ENCODE measurements at regions not wholly inside any gene's neighbourhood (a gene's known extent, or its start where the extent isn't known, plus 50 kb on each side); places are given as distances from the start of the nearest gene placed in this dataset.

DNA sequence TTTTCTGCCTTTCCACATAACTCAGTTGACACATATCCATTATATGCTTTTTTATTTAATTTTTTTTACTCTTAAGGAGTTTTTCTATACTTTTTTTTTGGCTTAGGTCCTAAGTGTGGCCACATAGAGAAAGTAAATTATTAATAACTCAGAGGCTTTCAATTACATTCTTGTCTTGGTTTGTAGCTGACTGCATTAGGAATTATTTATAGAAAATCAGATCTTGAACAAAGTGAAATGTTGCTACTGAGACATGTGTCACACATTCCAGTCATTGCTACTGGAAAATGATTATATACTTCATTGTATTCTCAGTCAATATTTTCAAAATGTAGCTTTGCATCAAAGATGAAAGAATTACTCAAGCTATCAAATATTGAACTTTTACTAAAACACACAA lies 1277.9 kb downstream of the CDY2B start:
- no peaks in the 10 kb centered on the region for H3K4me1 ChIP-seq
- H3K27me3 ChIP-seq: no peaks in the 10 kb centered on the region
- no peaks in the 10 kb centered on the region for H3K9me3 ChIP-seq
- DNase-seq (ENCODE audit: low spot score in 2 of 2): no peak
- no peak overlapping the region for H3K4me3 ChIP-seq
- TF ChIP-seq POLR2A (IDR thresholded peaks at IDR 0.05): no peak
- no peak for TF ChIP-seq EP300 (IDR thresholded peaks at IDR 0.05)
- TF ChIP-seq, protein P1, sequence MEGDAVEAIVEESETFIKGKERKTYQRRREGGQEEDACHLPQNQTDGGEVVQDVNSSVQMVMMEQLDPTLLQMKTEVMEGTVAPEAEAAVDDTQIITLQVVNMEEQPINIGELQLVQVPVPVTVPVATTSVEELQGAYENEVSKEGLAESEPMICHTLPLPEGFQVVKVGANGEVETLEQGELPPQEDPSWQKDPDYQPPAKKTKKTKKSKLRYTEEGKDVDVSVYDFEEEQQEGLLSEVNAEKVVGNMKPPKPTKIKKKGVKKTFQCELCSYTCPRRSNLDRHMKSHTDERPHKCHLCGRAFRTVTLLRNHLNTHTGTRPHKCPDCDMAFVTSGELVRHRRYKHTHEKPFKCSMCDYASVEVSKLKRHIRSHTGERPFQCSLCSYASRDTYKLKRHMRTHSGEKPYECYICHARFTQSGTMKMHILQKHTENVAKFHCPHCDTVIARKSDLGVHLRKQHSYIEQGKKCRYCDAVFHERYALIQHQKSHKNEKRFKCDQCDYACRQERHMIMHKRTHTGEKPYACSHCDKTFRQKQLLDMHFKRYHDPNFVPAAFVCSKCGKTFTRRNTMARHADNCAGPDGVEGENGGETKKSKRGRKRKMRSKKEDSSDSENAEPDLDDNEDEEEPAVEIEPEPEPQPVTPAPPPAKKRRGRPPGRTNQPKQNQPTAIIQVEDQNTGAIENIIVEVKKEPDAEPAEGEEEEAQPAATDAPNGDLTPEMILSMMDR (IDR thresholded peaks at IDR 0.05): no peak
- no peak for TF ChIP-seq POLR2AphosphoS5 (IDR thresholded peaks at IDR 0.05)
- no peaks in the 10 kb centered on the region for H3K36me3 ChIP-seq
- no peak overlapping the region for H3K27ac ChIP-seq

DNA sequence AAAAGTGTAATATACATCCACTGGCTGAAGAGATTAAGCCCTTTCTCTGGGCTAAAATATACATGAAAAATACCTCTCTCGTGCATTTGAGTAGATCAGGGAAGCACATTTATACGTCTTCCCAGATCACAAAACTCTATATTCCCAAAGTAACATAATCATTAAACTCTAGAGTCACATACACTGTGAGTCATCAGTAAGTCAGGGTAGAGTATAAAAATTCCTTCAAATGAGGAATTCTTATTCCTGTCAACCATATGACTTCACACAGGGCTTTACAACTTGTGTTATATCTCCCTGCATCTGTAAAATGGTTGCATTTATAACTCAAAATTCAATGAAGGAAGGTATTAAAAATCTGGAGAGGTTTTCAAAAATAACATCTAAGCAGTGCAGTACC lies 1278.4 kb downstream of the CDY2B start:
- no peak overlapping the region for H3K27ac ChIP-seq
- no peaks in the 10 kb centered on the region for H3K4me1 ChIP-seq
- TF ChIP-seq, protein P1 (IDR thresholded peaks at IDR 0.05): no peak
- no peak for TF ChIP-seq POLR2A (IDR thresholded peaks at IDR 0.05)
- TF ChIP-seq POLR2AphosphoS5 (IDR thresholded peaks at IDR 0.05): no peak
- no peak for TF ChIP-seq EP300 (IDR thresholded peaks at IDR 0.05)
- no peaks in the 10 kb centered on the region for H3K9me3 ChIP-seq
- H3K36me3 ChIP-seq: no peaks in the 10 kb centered on the region
- no peak overlapping the region for H3K4me3 ChIP-seq
- WGBS: no CpG with 5 or more reads among the region's 2 CpGs
- no peak for DNase-seq (ENCODE audit: low spot score in 2 of 2)
- H3K27me3 ChIP-seq: no peaks in the 10 kb centered on the region

DNA sequence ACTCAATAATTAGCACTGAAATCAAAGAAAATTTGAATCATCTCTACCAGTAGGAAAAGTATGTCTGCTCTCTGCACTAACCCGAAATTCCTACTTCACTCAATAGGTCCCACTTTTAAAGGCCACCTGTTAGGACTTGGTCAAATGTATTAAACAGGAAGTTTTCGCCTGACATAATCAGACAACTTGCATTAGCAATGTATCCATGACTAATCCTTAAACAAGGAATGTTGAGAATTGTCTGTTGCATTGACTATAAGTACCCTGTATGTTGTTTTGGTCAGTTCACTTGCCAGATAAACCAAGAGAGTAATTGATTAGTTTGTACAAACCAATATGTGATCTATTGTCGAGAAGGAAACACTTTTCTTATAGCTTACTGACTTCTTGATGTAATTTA lies 1308.0 kb downstream of the CDY2B start:
- DNase-seq (ENCODE audit: low spot score in 2 of 2): no peak
- Histone ChIP-seq H3K36me3 (no peaks in the 10 kb centered on the region), H3K4me3 (no peak overlapping the region), H3K27me3 (no peaks in the 10 kb centered on the region), H3K27ac (no peak overlapping the region), H3K4me1 (no peaks in the 10 kb centered on the region), H3K9me3 (no peaks in the 10 kb centered on the region)
- no CpG with 5 or more reads among the region's 3 CpGs for WGBS
- TF ChIP-seq POLR2AphosphoS5 (IDR thresholded peaks at IDR 0.05): no peak
- TF ChIP-seq, protein P1 (IDR thresholded peaks at IDR 0.05): no peak
- no peak for TF ChIP-seq EP300 (IDR thresholded peaks at IDR 0.05)
- no peak for TF ChIP-seq POLR2A (IDR thresholded peaks at IDR 0.05)

DNA sequence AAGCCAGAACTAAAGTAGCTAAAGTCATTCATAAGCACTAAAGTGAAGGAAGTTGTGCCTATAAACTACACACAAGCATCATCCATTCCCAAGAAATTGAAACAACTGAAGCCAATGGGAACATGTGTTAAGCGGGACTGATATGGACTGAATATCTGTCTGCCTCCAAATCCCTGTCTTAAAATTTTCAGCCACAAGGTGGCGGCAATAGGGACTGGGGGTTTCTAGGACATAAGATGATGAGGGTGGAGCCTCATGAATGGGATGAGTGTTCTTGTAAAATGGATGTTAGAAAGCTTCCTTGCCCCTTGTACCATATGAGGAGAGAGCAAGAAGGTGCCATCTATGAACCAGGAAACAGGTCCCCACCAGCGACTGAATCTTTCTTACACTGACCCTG lies 1317.5 kb downstream of the CDY2B start:
- Histone ChIP-seq H3K9me3 (no peaks in the 10 kb centered on the region), H3K27me3 (no peaks in the 10 kb centered on the region), H3K27ac (no peak overlapping the region), H3K4me1 (no peaks in the 10 kb centered on the region), H3K4me3 (no peak overlapping the region), H3K36me3 (no peaks in the 10 kb centered on the region)
- WGBS: no CpG with 5 or more reads among the region's 3 CpGs
- TF ChIP-seq POLR2A (IDR thresholded peaks at IDR 0.05) (no peak), EP300 (IDR thresholded peaks at IDR 0.05) (no peak), POLR2AphosphoS5 (IDR thresholded peaks at IDR 0.05) (no peak)
- TF ChIP-seq, protein P1 (IDR thresholded peaks at IDR 0.05): no peak
- no peak for DNase-seq (ENCODE audit: low spot score in 2 of 2)

DNA sequence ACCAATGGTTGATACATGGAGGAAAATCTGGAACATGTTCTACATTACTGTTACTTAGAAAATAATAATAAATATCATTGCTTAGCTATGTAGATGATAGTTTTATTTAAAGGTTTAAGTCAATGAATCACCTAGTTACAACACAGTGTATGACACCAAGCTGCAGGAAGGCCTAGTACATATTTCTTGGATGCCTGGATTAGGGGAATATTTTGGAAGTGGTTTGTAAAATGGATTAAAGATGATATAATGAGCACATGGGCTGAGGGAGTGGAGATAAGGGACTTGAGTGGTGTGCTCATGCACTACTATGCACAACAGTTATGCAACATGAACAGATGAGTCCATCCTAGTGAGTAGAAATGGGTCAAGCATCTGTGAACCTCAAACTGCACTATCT lies 1358.0 kb downstream of the CDY2B start:
- H3K27ac ChIP-seq: no peak overlapping the region
- DNase-seq (ENCODE audit: low spot score in 2 of 2): no peak
- no peak for TF ChIP-seq EP300 (IDR thresholded peaks at IDR 0.05)
- TF ChIP-seq, protein P1 (IDR thresholded peaks at IDR 0.05): no peak
- no peak for TF ChIP-seq POLR2A (IDR thresholded peaks at IDR 0.05)
- TF ChIP-seq POLR2AphosphoS5 (IDR thresholded peaks at IDR 0.05): no peak
- H3K9me3 ChIP-seq: no peaks in the 10 kb centered on the region
- H3K27me3 ChIP-seq: no peaks in the 10 kb centered on the region
- H3K36me3 ChIP-seq: no peaks in the 10 kb centered on the region
- H3K4me1 ChIP-seq: no peaks in the 10 kb centered on the region
- no peak overlapping the region for H3K4me3 ChIP-seq

All from suprapubic skin (tissue), 4 donors.